Stromal cell of bone marrow (primary cell): ENCODE measurements at regions not wholly inside any gene's neighbourhood (a gene's known extent, or its start where the extent isn't known, plus 50 kb on each side); places are given as distances from the start of the nearest gene placed in this dataset.

Experiments used
- DNase-seq: peaks from one replicate; pipeline ENCODE4 v3.0.0-alpha.2; 2012; ENCODE audit warnings: low read depth

GRCh38 chr14:101357038-101357437 lies 204.3 kb upstream of the DIO3 start:
- no peak for DNase-seq

- no peak for DNase-seq
Observed at GRCh38 chr14:101357559-101358319, 203.6 kb upstream of the DIO3 start.

GRCh38 chr14:101358320-101359125 lies 202.8 kb upstream of the DIO3 start:
- DNase-seq = no peak

- DNase-seq = no peak
Observed at GRCh38 chr14:101359221-101360053, 201.9 kb upstream of the DIO3 start.

- no peak for DNase-seq
Observed at GRCh38 chr14:101360054-101360911, 201.0 kb upstream of the DIO3 start.

GRCh38 chr14:101361044-101361443 lies 200.3 kb upstream of the DIO3 start:
- DNase-seq = no peak

GRCh38 chr14:101361451-101362433 lies 199.6 kb upstream of the DIO3 start:
- DNase-seq = no peak

- DNase-seq = no peak
Observed at GRCh38 chr14:101362529-101363260, 198.6 kb upstream of the DIO3 start.

GRCh38 chr14:101363261-101363555 lies 198.1 kb upstream of the DIO3 start:
- DNase-seq = no peak

GRCh38 chr14:101363880-101364391 lies 197.4 kb upstream of the DIO3 start:
- DNase-seq = no peak

- no peak for DNase-seq
Observed at GRCh38 chr14:101364503-101365328, 196.6 kb upstream of the DIO3 start.

- DNase-seq = no peak
Observed at GRCh38 chr14:101365329-101366158, 195.8 kb upstream of the DIO3 start.

GRCh38 chr14:101367421-101368261 lies 193.7 kb upstream of the DIO3 start:
- no peak for DNase-seq

GRCh38 chr14:101368629-101369028 lies 192.7 kb upstream of the DIO3 start:
- no peak for DNase-seq

GRCh38 chr14:101369194-101369915 lies 191.9 kb upstream of the DIO3 start:
- no peak for DNase-seq

GRCh38 chr14:101369916-101370592 lies 191.2 kb upstream of the DIO3 start:
- DNase-seq = no peak
